Activated naive CD4-positive, alpha-beta T cell treated with anti-CD3 and anti-CD28 coated beads, Interleukin-2, amount 50 U/mL, for 24 hours (primary cell): ENCODE measurements at regions not wholly inside any gene's neighbourhood (a gene's known extent, or its start where the extent isn't known, plus 50 kb on each side); places are given as distances from the start of the nearest gene placed in this dataset.

Experiments
- H3K27ac Mint-ChIP-seq: one replicate; pipeline ENCODE4 v1.8.0; 2021; ENCODE audit warnings: mild to moderate bottlenecking, mixed read lengths
- H3K27me3 Mint-ChIP-seq: one replicate; pipeline ENCODE4 v1.8.0; 2021; ENCODE audit warnings: mixed read lengths
- H3K36me3 Mint-ChIP-seq: one replicate; pipeline ENCODE4 v1.8.0; 2021; ENCODE audit warnings: mixed read lengths
- H3K4me1 Mint-ChIP-seq: one replicate; pipeline ENCODE4 v1.8.0; 2021; ENCODE audit warnings: mixed read lengths
- H3K4me3 Mint-ChIP-seq: one replicate; pipeline ENCODE4 v1.8.0; 2021; ENCODE audit warnings: mild to moderate bottlenecking, mixed read lengths
- H3K9me3 Mint-ChIP-seq: one replicate; pipeline ENCODE4 v1.8.0; 2021; ENCODE audit warnings: mixed read lengths

DNA sequence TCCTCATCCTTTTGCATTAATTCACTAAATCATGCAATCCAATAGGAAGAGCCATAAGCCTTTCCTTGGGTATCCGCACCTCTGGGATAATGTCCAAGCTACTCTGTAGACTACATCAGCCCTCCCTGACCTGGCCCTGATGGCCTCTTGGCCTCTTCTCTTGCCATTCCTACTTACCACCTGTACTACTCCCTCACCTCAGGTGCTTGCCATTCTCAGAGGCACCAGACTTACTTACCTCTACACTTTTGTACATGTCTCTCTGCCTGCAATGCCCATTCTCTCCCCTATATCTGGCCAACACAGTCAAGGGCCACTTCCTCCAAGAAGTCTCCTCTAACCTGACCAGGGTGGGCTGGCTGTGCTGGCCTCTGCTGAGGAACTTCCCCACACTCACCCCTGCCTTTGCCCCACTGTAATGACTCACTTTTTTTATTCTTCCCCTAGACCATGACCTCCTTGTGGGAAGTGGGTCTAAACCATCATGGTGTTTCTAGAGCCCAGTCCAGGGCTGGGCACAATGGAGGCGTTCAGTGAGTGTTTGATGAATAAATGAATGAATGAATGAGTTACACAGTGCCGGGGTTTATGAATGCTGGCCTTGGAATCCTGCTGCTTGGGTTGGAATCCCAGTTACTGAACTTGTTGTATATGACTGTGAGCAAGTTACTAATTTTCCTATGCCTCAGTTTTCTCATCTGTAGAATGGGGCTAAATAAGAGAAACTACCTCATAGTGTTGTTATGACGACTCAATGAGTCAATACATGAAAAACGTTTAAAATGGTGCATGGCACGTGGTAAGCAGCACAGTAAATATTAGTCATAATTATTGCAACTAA lies 179.8 kb downstream of the FOXD2 start:
- H3K9me3 Mint-ChIP-seq, result no peaks in the 10 kb centered on the region
- no peaks in the 10 kb centered on the region for H3K4me1 Mint-ChIP-seq
- no peak overlapping the region for H3K27ac Mint-ChIP-seq

DNA sequence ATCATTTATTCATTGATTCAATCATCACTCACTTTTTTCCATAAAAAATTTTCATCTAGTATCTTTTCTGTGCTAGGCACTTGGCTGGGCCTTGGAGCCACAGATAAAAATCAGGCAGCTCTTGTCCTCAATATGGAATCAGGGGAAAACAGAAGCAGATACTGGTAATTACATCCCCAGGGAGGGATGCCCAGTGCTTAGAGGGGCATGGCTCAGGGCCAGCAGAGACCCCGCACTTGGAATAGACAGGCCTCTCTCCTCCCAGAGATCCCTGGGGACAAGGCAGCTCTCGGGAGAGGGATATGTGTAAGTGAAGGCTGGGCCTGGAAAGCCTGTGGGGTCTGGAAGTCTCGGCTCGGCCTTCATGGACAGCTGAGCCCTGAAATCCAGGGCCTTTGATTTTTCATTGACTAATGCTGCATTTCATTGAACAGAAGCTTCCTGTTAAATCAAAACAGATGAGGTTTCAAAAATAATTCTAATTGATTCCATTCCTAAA lies 180.4 kb downstream of the FOXD2 start:
- Mint-ChIP-seq H3K4me3 (no peak overlapping the region), H3K4me1 (no peaks in the 10 kb centered on the region)

More for the DNA sequence above, 179.8 kb downstream of the FOXD2 start:
- Mint-ChIP-seq H3K27me3 (peaks cover 7% of the 10 kb centered on the region), H3K36me3 (no peaks in the 10 kb centered on the region), H3K4me3 (no peak overlapping the region)

DNA sequence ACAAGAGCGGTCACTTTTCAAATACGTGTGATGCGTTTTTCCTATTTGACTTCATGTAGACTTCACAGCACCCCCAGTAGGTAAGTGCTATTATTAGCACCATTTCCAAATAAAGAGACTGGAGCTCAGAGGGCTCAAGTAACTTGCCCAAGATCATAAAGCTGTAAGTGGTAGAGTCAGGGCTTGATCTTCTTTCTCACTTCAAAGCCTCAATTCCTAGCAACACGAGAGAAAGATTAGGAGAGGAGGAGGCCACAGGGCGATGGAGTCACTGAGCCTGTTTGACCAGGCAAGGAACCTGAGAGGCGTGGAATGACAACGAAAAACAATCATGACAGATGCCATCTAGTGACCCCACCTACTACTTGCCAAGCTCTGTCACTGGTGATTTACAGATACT lies 181.0 kb downstream of the FOXD2 start:
- Mint-ChIP-seq H3K27me3 (peaks cover 7% of the 10 kb centered on the region), H3K36me3 (no peaks in the 10 kb centered on the region), H3K4me1 (no peaks in the 10 kb centered on the region), H3K27ac (no peak overlapping the region), H3K9me3 (no peaks in the 10 kb centered on the region), H3K4me3 (no peak overlapping the region)

More for the DNA sequence above, 180.4 kb downstream of the FOXD2 start:
- H3K27ac Mint-ChIP-seq, result no peak overlapping the region
- no peaks in the 10 kb centered on the region for H3K9me3 Mint-ChIP-seq
- H3K36me3 Mint-ChIP-seq, result no peaks in the 10 kb centered on the region
- peaks cover 7% of the 10 kb centered on the region for H3K27me3 Mint-ChIP-seq

DNA sequence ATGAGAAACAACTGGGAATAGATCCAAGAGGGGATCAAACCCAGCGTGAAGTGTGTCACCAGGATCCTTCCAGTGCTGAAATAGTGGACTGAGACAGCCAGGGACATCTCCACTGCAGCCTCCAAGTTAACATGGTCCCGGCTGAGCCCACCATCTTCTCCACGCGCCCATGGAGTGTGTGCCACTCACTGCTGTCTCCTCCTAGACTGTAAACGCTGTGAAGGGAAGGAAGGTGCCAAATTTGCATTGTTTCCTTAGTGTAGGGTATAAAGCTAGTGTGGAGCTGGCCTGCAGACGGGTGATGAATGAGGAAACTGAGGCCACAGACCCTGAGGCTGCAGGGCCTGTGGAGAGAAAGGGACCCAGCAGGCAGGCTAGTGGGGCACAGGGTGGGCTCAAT lies 183.6 kb downstream of the FOXD2 start:
- Mint-ChIP-seq H3K4me3 (no peak overlapping the region), H3K27me3 (peaks cover 7% of the 10 kb centered on the region), H3K36me3 (no peaks in the 10 kb centered on the region), H3K27ac (no peak overlapping the region), H3K4me1 (no peaks in the 10 kb centered on the region), H3K9me3 (no peaks in the 10 kb centered on the region)

DNA sequence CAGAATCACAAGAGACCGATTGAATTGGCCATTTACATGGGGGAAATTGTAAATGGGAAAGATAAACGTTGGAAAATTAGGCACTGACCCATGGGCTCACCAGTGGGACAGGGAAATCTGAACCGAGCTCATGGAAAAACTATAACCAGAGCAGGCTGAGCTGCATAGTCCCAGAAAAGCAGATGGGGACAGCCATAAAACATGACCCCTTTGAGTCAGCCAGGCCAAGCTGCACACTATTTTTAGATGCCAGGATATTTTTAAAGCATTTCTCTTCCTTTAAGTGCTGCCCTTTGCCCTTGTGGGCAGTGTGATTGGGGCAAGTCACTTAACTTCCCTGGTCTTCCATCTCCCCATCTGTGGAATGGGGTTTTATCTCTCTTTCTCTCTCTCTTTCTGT lies 184.1 kb downstream of the FOXD2 start:
- Mint-ChIP-seq H3K36me3 (no peaks in the 10 kb centered on the region), H3K27ac (no peak overlapping the region), H3K27me3 (peaks cover 10% of the 10 kb centered on the region)

DNA sequence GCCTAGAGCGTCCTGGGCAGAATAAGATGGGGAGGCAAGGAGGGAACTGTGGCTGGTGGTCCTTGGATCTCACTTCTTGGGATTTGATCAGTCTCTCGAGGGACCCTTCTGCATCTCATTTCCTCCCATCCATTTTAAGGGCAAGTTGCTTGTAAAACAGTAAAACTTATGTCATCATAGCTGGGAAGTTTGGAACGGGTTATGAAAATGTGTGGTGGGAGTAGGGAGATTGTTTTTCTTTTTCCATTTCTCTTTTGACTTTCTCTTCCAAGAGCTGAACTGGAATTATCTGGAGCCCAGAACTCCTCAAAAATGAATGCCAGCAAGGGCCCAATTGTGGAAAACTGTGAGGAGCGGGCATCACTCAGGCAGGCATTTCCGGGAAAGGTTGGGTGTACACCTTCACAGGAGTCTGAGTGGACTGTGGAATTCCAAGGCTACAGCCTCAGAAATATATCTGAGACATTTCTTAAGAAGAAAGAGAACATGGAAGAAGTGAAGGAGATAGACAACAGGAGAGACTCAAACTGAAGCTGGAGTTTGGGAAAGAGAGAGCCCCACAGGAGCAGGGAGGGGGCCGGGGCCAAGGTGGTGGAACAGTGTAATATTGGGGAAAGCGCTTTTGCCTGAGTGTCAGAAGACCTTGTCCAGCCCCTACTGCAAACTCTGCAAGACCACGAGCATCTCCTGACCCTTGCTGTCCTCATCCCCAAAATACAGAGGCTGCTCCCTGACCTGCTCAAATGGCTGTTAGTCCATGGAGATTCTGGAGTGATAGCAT lies 185.1 kb downstream of the FOXD2 start:
- Mint-ChIP-seq H3K36me3 (no peaks in the 10 kb centered on the region), H3K27me3 (peaks cover 10% of the 10 kb centered on the region), H3K4me1 (no peaks in the 10 kb centered on the region), H3K4me3 (no peak overlapping the region), H3K27ac (no peak overlapping the region), H3K9me3 (no peaks in the 10 kb centered on the region)

More for the DNA sequence above, 184.1 kb downstream of the FOXD2 start:
- Mint-ChIP-seq H3K4me1 (no peaks in the 10 kb centered on the region), H3K9me3 (no peaks in the 10 kb centered on the region), H3K4me3 (no peak overlapping the region)

DNA sequence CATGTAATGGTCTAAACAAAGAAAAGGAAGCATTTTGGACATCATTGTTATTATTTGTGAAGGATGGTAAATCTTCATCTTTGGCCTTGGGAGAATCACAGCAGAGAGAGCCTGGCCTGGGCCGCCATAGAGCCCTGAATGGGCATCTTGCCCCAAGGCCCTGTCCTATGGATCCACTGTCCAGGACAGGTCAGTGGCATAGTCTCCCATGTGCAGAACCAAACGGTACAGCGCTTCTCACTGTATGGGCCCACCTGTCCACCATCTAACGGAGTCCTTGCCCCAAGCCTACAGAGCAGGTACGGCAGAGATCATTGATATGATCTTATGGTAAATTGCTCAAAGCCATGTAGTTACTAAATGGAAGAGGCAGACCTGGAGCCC lies 185.7 kb downstream of the FOXD2 start:
- peaks cover 10% of the 10 kb centered on the region for H3K27me3 Mint-ChIP-seq
- no peak overlapping the region for H3K27ac Mint-ChIP-seq
- no peaks in the 10 kb centered on the region for H3K36me3 Mint-ChIP-seq
- H3K4me3 Mint-ChIP-seq, result no peak overlapping the region
- no peaks in the 10 kb centered on the region for H3K4me1 Mint-ChIP-seq
- no peaks in the 10 kb centered on the region for H3K9me3 Mint-ChIP-seq

DNA sequence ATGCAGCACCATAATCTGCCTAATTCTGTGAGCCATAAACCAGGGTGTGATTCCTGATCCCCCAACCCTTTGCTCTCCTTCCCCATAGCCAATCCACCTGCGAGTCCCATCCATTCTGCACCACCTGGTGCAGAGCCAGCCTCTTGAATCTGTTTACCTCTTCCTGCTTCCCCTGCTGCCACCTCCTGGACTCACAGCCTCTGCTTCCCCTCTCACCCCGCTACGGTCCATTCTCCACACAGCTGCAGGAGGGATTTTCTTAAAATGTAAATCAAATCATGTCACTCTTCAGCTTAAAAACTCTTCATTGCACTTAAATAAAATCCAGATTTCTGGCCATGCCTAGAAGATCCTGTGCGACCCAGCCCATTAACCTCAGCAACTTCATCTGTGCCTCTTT lies 186.7 kb downstream of the FOXD2 start:
- Mint-ChIP-seq H3K27ac (no peak overlapping the region), H3K9me3 (no peaks in the 10 kb centered on the region), H3K4me1 (no peaks in the 10 kb centered on the region), H3K27me3 (peaks cover 10% of the 10 kb centered on the region), H3K36me3 (no peaks in the 10 kb centered on the region), H3K4me3 (no peak overlapping the region)

DNA sequence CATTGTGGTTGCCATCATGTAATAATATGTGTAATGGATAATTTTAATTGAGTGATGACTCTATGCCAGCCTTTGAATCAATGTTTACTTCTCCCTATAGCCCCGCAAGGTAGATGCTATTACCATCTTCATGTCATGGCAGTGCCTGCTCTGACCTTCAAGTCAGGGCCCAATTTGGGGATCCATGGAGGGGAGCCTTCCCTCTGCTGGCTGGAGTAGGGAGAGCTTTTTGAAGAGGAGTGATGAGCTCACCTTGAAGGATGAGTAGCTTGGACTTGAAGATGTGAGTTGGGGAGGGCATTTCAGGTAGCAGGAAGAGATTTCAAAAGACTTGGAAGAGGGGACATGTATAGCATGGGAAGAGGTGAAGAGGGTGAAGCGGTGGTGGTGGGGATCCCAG lies 189.2 kb downstream of the FOXD2 start:
- no peaks in the 10 kb centered on the region for H3K9me3 Mint-ChIP-seq
- H3K4me1 Mint-ChIP-seq, result no peaks in the 10 kb centered on the region
- H3K36me3 Mint-ChIP-seq, result no peaks in the 10 kb centered on the region
- H3K27ac Mint-ChIP-seq, result no peak overlapping the region
- no peak overlapping the region for H3K4me3 Mint-ChIP-seq
- H3K27me3 Mint-ChIP-seq, result peaks cover 10% of the 10 kb centered on the region

DNA sequence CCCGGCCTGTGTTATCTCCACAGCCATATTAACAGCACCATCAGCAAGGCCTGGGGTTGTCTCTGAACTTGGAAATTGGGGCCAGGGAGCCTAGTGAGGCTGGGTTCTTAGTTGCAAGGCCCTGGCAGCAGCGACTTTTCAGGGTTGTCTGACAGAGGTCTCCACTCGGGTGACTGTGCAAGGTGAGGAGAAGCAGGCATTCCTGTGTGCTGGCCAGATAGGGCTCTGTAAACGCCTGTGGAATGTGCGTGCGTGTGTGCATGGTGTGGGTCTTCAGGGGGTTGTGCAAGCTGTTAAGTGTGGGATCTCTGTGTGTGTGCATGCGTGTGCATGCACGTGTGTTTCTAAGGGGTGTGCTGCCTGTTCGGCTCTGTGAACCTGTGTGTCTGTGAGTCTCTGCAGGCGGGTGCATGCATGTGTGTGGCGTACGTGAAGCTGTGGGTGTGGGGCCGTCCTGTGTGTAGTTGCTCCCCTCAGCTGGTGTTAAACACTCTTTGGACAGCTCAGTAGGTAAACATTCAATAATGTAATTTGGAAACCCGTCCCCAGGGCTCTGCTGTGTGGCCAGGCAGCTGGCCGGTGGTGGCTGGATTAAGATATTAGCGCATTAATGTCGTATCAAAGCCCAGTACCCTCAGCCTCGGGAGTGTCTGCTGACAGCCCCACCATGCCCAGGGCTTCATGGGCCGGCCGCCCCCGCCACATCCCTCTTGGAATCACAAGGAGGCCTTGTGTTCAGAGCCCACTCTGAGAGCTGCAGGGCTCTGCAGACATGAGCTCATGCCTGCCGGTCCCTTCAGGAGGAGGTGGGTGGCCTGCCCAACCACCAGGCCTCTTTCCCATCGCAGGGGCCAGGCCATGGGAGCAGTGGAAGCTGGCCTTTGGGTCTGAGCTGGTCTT lies 189.9 kb downstream of the FOXD2 start:
- H3K9me3 Mint-ChIP-seq, result no peaks in the 10 kb centered on the region
- H3K27ac Mint-ChIP-seq, result no peak overlapping the region
- H3K27me3 Mint-ChIP-seq, result peaks cover 7% of the 10 kb centered on the region

DNA sequence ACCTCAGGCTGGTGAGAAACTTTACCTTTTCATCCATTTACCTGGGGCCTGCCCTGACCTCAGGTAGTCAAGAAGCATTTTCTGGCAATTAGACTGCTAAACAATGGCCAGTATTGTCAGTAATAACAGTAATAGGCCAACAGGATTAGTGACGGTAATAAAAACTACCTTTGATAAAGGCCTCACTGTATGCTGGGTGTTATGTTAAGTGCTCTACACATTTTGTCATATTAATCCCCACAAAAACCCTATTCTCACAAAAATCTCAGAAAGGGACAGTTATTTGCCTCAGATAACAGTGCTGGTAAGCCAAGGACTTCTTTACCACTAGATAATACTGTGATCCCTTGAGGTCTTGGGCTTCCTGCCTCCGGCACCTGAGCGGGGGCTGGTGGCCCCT lies 191.4 kb downstream of the FOXD2 start:
- Mint-ChIP-seq H3K27ac (no peak overlapping the region), H3K4me1 (no peaks in the 10 kb centered on the region), H3K4me3 (no peak overlapping the region), H3K36me3 (no peaks in the 10 kb centered on the region), H3K27me3 (peaks cover 7% of the 10 kb centered on the region), H3K9me3 (no peaks in the 10 kb centered on the region)

More for the DNA sequence above, 189.9 kb downstream of the FOXD2 start:
- no peaks in the 10 kb centered on the region for H3K4me1 Mint-ChIP-seq
- no peaks in the 10 kb centered on the region for H3K36me3 Mint-ChIP-seq
- no peak overlapping the region for H3K4me3 Mint-ChIP-seq

DNA sequence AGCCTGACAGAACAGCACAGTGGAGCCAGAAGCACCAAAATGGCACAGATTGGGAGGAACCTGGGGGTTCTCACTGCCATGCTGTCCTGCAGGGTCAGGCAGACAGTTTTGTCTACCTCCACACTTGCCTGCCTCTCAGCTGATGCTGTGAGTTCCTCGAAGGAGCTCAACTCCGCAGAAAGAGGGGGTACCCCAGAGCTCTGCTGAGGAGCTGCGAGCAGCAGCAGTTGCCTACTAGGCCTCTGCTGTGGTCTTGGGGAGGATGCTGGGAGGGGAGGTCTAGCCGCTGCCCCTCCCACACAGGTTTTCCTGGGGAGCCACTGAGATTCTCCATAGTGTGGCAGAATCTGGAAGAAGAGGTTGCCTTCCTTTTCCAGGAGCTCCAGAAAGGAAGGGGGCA lies 192.5 kb downstream of the FOXD2 start:
- Mint-ChIP-seq H3K36me3 (no peaks in the 10 kb centered on the region), H3K27ac (no peak overlapping the region), H3K4me1 (no peaks in the 10 kb centered on the region), H3K4me3 (no peak overlapping the region), H3K9me3 (no peaks in the 10 kb centered on the region), H3K27me3 (peaks cover 6% of the 10 kb centered on the region)

DNA sequence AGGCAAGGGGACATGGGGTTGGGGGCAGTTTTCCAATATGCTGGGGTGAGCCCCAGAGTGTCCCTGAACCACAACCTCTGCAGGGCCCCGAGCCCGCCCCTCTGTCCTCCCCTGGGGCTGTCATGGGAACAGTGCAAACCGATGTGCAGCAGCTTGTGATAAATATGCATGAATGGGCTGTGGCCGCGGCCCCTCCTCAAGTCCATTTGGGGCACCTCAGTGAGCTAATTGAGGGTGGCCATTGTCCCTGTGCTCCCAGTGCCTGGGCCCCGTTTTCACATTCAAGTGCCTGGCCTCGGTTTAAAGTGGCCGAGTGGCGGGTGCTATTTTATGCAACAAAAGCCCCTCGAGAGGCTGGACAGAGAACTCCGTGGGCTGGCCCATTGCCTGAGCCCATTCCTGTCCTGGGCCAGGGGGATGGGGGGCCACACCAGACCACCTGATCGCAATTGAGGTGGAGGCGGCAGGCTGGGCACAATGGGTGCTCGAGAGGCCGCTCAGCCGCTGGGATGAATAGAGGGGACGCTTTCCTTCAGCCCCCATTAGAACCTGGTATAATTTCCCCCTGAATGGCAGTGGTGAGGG lies 193.7 kb downstream of the FOXD2 start:
- Mint-ChIP-seq H3K9me3 (no peaks in the 10 kb centered on the region), H3K4me1 (no peaks in the 10 kb centered on the region), H3K36me3 (no peaks in the 10 kb centered on the region), H3K4me3 (no peak overlapping the region), H3K27ac (no peak overlapping the region), H3K27me3 (peaks cover 5% of the 10 kb centered on the region)

DNA sequence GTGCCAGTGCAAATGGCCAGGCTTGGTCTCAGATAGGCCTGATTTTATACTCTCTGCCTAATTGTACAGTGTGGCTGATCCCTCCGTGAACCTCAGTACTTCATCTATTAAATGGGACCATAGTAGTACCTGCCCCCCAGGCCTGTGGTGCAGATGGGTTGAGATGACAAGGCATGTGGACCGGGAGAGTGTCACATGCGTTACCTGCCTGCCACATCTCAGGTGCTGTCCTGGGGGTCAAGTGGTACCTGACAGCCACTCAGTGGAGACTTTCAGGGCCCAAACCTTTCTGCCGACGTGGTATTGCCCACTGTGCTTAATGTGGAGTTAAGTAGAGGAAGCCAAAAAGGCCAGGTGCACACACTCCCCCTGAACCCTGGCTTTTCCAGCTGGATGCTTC lies 197.3 kb downstream of the FOXD2 start:
- Mint-ChIP-seq H3K4me3 (no peak overlapping the region), H3K4me1 (no peaks in the 10 kb centered on the region)

DNA sequence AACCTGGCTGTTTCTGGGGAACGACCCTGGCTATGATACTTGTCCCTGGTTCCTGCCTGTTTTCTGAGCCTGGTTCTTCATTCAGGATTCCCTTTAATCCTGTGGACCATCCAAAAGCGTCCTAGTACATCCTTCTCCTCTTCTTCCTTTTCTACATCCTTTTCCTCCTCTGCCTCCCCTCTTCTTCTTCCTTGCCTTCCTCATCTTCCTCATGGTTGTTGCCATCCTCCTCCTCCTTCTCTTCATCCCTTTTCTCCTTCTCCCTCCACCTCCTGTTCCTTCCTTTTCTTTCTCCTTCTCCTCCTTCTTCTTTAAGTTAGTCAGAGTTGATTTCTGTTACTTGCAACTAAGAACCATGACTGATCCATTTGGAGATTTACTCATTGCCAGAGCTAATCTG lies 197.8 kb downstream of the FOXD2 start:
- no peaks in the 10 kb centered on the region for H3K27me3 Mint-ChIP-seq
- no peaks in the 10 kb centered on the region for H3K9me3 Mint-ChIP-seq
- H3K4me1 Mint-ChIP-seq, result no peaks in the 10 kb centered on the region
- H3K36me3 Mint-ChIP-seq, result no peaks in the 10 kb centered on the region
- H3K4me3 Mint-ChIP-seq, result no peak overlapping the region
- H3K27ac Mint-ChIP-seq, result no peak overlapping the region

More for the DNA sequence above, 197.3 kb downstream of the FOXD2 start:
- no peaks in the 10 kb centered on the region for H3K36me3 Mint-ChIP-seq
- H3K9me3 Mint-ChIP-seq, result no peaks in the 10 kb centered on the region
- H3K27ac Mint-ChIP-seq, result no peak overlapping the region
- H3K27me3 Mint-ChIP-seq, result no peaks in the 10 kb centered on the region
